HepG2 (cell line): ENCODE measurements at regions not wholly inside any gene's neighbourhood (a gene's known extent, or its start where the extent isn't known, plus 50 kb on each side); places are given as distances from the start of the nearest gene placed in this dataset.

ENCODE experiments used
- ATAC-seq: fragments of 200-7000 bp; cut with Tn5 transposase; 3 replicates; pipeline ENCODE4 v1.9.1; 2020; ENCODE audit warnings: mild to moderate bottlenecking, moderate library complexity
- BruUV-seq: library from RNA; stranded (reverse); fragments of 400-500 nt; replicated peaks from 2 replicates; lab custom pipeline; 2021; lab: Mats Ljungman, UMichigan
- CTCF ChIA-PET: fragments of 300-600 bp; formaldehyde crosslinking; extraction: SDS; loops from one replicate; lab custom pipeline; 2021; ENCODE audit warnings: low total read pairs, inconsistent platforms, low intra/inter-chr PET ratio; lab: Yijun Ruan, JAX
- POLR2A ChIA-PET: fragments of 350-600 bp; sonication (Branson Sonifier 250); formaldehyde crosslinking; loops from one replicate; lab custom pipeline; 2020; ENCODE audit warnings: antibody characterized with exemption, inconsistent platforms; lab: Yijun Ruan, JAX
- DNase-seq: peaks from one replicate; pipeline ENCODE4 v3.0.0-alpha.2; 2015; ENCODE audit warnings: low spot score
- FAIRE-seq: peaks from 3 replicates; lab custom pipeline; 2011; peaks lifted over from hg19 to GRCh38; lab: Jason Lieb, UNC
- H2AFZ ChIP-seq: one replicate; pipeline ENCODE4 v1.6.1; 2011; ENCODE audit warnings: low read length, inconsistent platforms
- H3K27ac ChIP-seq: fragments of 300-600 bp; 3 replicates; pipeline ENCODE4 v1.8.0; 2011; ENCODE audit warnings: mixed run types, mild to moderate bottlenecking, mixed read lengths, low read length, inconsistent platforms; ENCODE audit not compliant: insufficient read depth; ENCODE audit errors: extremely low read length
- H3K27me3 ChIP-seq, 2 experiments: fragments of 200-600 bp in 1 of 2; 2 replicates in 1 of 2; 3 replicates in 1 of 2; pipeline versions ENCODE4 v1.6.0 to v1.8.0; 2011; ENCODE audit warnings: low read length in 2 of 2, mild to moderate bottlenecking in 2 of 2, moderate library complexity in 2 of 2, inconsistent platforms in 1 of 2; ENCODE audit not compliant: insufficient read depth in 2 of 2, control insufficient read depth in 1 of 2
- H3K36me3 ChIP-seq, 2 experiments: fragments of 200-600 bp in 1 of 2; replicated peaks in 1 of 2; 2 replicates in 1 of 2; 3 replicates in 1 of 2; pipeline versions ENCODE4 v1.5.1 to v1.8.0; 2011; ENCODE audit warnings: low read length in 2 of 2, inconsistent platforms in 1 of 2; ENCODE audit not compliant: insufficient read depth in 2 of 2, control insufficient read depth in 1 of 2
- H3K4me1 ChIP-seq: 2 replicates; pipeline ENCODE4 v1.5.1; 2012; ENCODE audit warnings: low read length, inconsistent platforms; ENCODE audit not compliant: insufficient read depth
- H3K4me2 ChIP-seq: 2 replicates; pipeline ENCODE4 v1.6.0; 2011; ENCODE audit warnings: low read depth, low read length, inconsistent platforms
- H3K4me3 ChIP-seq, 3 experiments: fragments of 200-600 bp in 1 of 3; sonication (generic), shearing (Covaris generic) in 1 of 3; replicated peaks in 1 of 3; 2 replicates each; pipeline ENCODE4 v1.5.1; 2011 to 2016; ENCODE audit warnings: low read length in 3 of 3, inconsistent platforms in 2 of 3, low read depth in 2 of 3, mild to moderate bottlenecking in 2 of 3, control low read depth in 1 of 3, mixed read lengths in 1 of 3; ENCODE audit not compliant: insufficient read depth in 1 of 3
- H3K79me2 ChIP-seq: one replicate; pipeline ENCODE4 v1.6.1; 2011; ENCODE audit warnings: low read length, inconsistent platforms; ENCODE audit not compliant: insufficient read depth
- H3K9ac ChIP-seq: 2 replicates; pipeline ENCODE4 v1.6.0; 2011; ENCODE audit warnings: mild to moderate bottlenecking, low read depth, low read length, inconsistent platforms; ENCODE audit not compliant: insufficient read depth
- H3K9me3 ChIP-seq: 2 replicates; pipeline ENCODE4 v1.5.1; 2012; ENCODE audit warnings: mild to moderate bottlenecking, low read length
- H4K20me1 ChIP-seq: 2 replicates; pipeline ENCODE4 v1.6.0; 2011; ENCODE audit warnings: inconsistent platforms, mild to moderate bottlenecking, low read length, moderate library complexity; ENCODE audit not compliant: insufficient read depth
- CCAR2 ChIP-seq: fragments of 200-400 bp; formaldehyde crosslinking; optimal IDR thresholded peaks from 2 replicates; pipeline ENCODE3; 2018; ENCODE audit warnings: low read depth, mild to moderate bottlenecking, low read length, moderate library complexity
- DBP ChIP-seq: sonication (generic); formaldehyde crosslinking; IDR thresholded peaks from 2 replicates; pipeline ENCODE4 v1.4.0; 2020; ENCODE audit warnings: missing genetic modification reagents; ENCODE audit errors: not compliant biosample characterization
- EED ChIP-seq: sonication (generic); formaldehyde crosslinking; IDR thresholded peaks from 2 replicates; pipeline ENCODE4 v1.5.0; 2020; ENCODE audit warnings: mild to moderate bottlenecking, missing genetic modification reagents
- GPBP1L1 ChIP-seq: sonication (generic); formaldehyde crosslinking; IDR thresholded peaks from 2 replicates; pipeline ENCODE4 v1.5.0; 2020; ENCODE audit warnings: mild to moderate bottlenecking, missing genetic modification reagents
- HNF4G ChIP-seq, 2 experiments: sonication (generic) in 1 of 2; formaldehyde crosslinking in 1 of 2; IDR thresholded peaks; 2 replicates each; pipeline versions ENCODE4 v1.4.0 to v1.6.1; 2011 to 2020; ENCODE audit warnings: borderline replicate concordance in 2 of 2, low read depth in 2 of 2, mild to moderate bottlenecking in 2 of 2, low read length in 1 of 2, missing genetic modification reagents in 1 of 2, moderate library complexity in 1 of 2
- POLR2AphosphoS5 ChIP-seq: IDR thresholded peaks from 2 replicates; pipeline ENCODE4 v1.6.1; 2012; ENCODE audit warnings: low read depth, low read length
- SCMH1 ChIP-seq: sonication (generic); formaldehyde crosslinking; IDR thresholded peaks from 2 replicates; pipeline ENCODE4 v1.9.0; 2021; ENCODE audit warnings: missing genetic modification reagents, mild to moderate bottlenecking, borderline replicate concordance
- SMAD9 ChIP-seq: sonication (generic); formaldehyde crosslinking; IDR thresholded peaks from 2 replicates; pipeline ENCODE4 v1.5.1; 2020; ENCODE audit warnings: mild to moderate bottlenecking, missing genetic modification reagents
- STAG1 ChIP-seq: sonication (generic); formaldehyde crosslinking; IDR thresholded peaks from 2 replicates; pipeline ENCODE4 v1.4.0; 2020; ENCODE audit warnings: missing genetic modification reagents
- ZNF441 ChIP-seq: sonication (generic); formaldehyde crosslinking; IDR thresholded peaks from 2 replicates; pipeline ENCODE4 v1.7.0; 2021; ENCODE audit warnings: missing genetic modification reagents, borderline replicate concordance
- ZNF550 ChIP-seq: sonication (generic); formaldehyde crosslinking; IDR thresholded peaks from 2 replicates; pipeline ENCODE4 v1.4.0; 2020; ENCODE audit warnings: mild to moderate bottlenecking, missing genetic modification reagents, borderline replicate concordance
- ZNF672 ChIP-seq: sonication (generic); formaldehyde crosslinking; IDR thresholded peaks from 2 replicates; pipeline ENCODE4 v1.8.1; 2022; ENCODE audit warnings: missing genetic modification reagents
- WGBS: methylation state at CpG from one replicate; pipeline ENCODE4 v1.1.6; 2017; ENCODE audit warnings: low lambda C conversion rate; 5-methylcytosine and 5-hydroxymethylcytosine counted together
- in situ Hi-C: cut with HindIII; loops from 2 replicates; pipeline ENCODE4 v1.10.0; 2017; ENCODE audit warnings: low pct_unique_long_range_greater_than_20kb; ENCODE audit not compliant: extremely low pct_ligation_motif_present
- intact Hi-C: fragments of 100-400 bp; cut with micrococcal nuclease; formaldehyde crosslinking; loops from one replicate; pipeline ENCODE4 v1.10.0; 2022; ENCODE audit not compliant: unreplicated experiment

- TF ChIP-seq HNF4G (IDR thresholded peaks at IDR 0.05; ENCODE audit: borderline replicate concordance, low read depth, low read length) (no peak), HNF4G (CRISPR knock-in tag; IDR thresholded peaks at IDR 0.05; ENCODE audit: borderline replicate concordance, low read depth) (no peak)
These were observed 103.9 kb downstream of the URB2 start (continued) for GRCh38 chr1:229729916-229730315.

GRCh38 chr1:229730573-229730972 is 104.5 kb downstream of the URB2 start:
- Histone ChIP-seq H3K27ac (no peak overlapping the region), H3K27me3 (peaks cover 3 to 13% of the 10 kb centered on the region in 2 experiments; a peak in 3 of 5 replicates), H3K9me3 (no peaks in the 10 kb centered on the region), H3K79me2 (no peaks in the 10 kb centered on the region), H3K9ac (no peak overlapping the region), H3K4me1 (no peaks in the 10 kb centered on the region), H2AFZ (no peak overlapping the region), H3K4me3 (no peak overlapping the region), H3K4me2 (no peak overlapping the region), H4K20me1 (no peaks in the 10 kb centered on the region), H3K36me3 (no peaks in the 10 kb centered on the region)
- FAIRE-seq = no peak
- 7% methylated on average over 1 of the region's 1 CpG for WGBS
- in situ Hi-C loops (no loop called here), intact Hi-C loops (no loop called here)
- POLR2A ChIA-PET = no interaction called here
- no peak for TF ChIP-seq SCMH1 (CRISPR knock-in tag)
- CTCF ChIA-PET = no interaction called here
- DNase-seq = no peak
- BruUV-seq = no TSS peak
- no peak for ATAC-seq

- DNase-seq (no peak), ATAC-seq (no peak), FAIRE-seq (no peak)
- no peak overlapping the region for H2AFZ ChIP-seq
- H3K9ac ChIP-seq = no peak overlapping the region
- CTCF ChIA-PET = no interaction called here
- H3K4me1 ChIP-seq = no peaks in the 10 kb centered on the region
- no peak overlapping the region for H3K27ac ChIP-seq
- H3K4me3 ChIP-seq = no peak overlapping the region
- H3K27me3 ChIP-seq = peaks cover 3 to 5% of the 10 kb centered on the region in 2 experiments; a peak in 2 of 5 replicates
- no peaks in the 10 kb centered on the region for H3K36me3 ChIP-seq
- in situ Hi-C loops (no loop called here), intact Hi-C loops (no loop called here)
- H3K9me3 ChIP-seq = peaks cover 11% of the 10 kb centered on the region; the same call in 1 of the 2 replicates
- no peaks in the 10 kb centered on the region for H4K20me1 ChIP-seq
- H3K4me2 ChIP-seq = no peak overlapping the region
- no peaks in the 10 kb centered on the region for H3K79me2 ChIP-seq
- 7% methylated on average over 3 of the region's 3 CpGs for WGBS
- POLR2A ChIA-PET = no interaction called here
- BruUV-seq = no TSS peak
- no peak for TF ChIP-seq POLR2AphosphoS5
- no peak for TF ChIP-seq EED
- TF ChIP-seq ZNF550 (CRISPR knock-in tag) = no peak
- TF ChIP-seq GPBP1L1 (CRISPR knock-in tag) = no peak
- TF ChIP-seq CCAR2 = no peak
- TF ChIP-seq STAG1 (CRISPR knock-in tag) = no peak
- no peak for TF ChIP-seq SMAD9 (CRISPR knock-in tag)
- no peak for TF ChIP-seq ZNF441 (CRISPR knock-in tag)
- no peak for TF ChIP-seq ZNF672 (CRISPR knock-in tag)
- no peak for TF ChIP-seq DBP (CRISPR knock-in tag)
These were observed 106.0 kb downstream of the URB2 start for GRCh38 chr1:229732061-229732460.
